WTC11 (cell line): ENCODE measurements at regions not wholly inside any gene's neighbourhood (a gene's known extent, or its start where the extent isn't known, plus 50 kb on each side); places are given as distances from the start of the nearest gene placed in this dataset.

ENCODE experiments used
- ATAC-seq: fragments of 200-7000 bp; cut with Tn5 transposase; 2 replicates; pipeline ENCODE4 v1.10.0; 2021; ENCODE audit warnings: mild to moderate bottlenecking, moderate library complexity
- CTCF ChIA-PET: fragments of 300-600 bp; sonication (Branson Sonifier 250); formaldehyde crosslinking; loops from one replicate; lab custom pipeline; 2021; ENCODE audit warnings: antibody characterized with exemption; lab: Charles Lee
- POLR2A ChIA-PET: fragments of 350-600 bp; sonication (Branson Sonifier 250); formaldehyde crosslinking; loops from one replicate; lab custom pipeline; 2021; ENCODE audit warnings: antibody characterized with exemption; lab: Charles Lee
- DNase-seq: peaks from one replicate; pipeline ENCODE4 v3.0.0; 2021; ENCODE audit warnings: low spot score
- H3K27ac Mint-ChIP-seq: 2 replicates; pipeline ENCODE4 v1.8.0; 2021; ENCODE audit warnings: mixed read lengths
- H3K27me3 Mint-ChIP-seq: 2 replicates; pipeline ENCODE4 v1.8.0; 2021; ENCODE audit warnings: low read depth, mild to moderate bottlenecking, moderate library complexity, mixed read lengths
- H3K36me3 Mint-ChIP-seq: 2 replicates; pipeline ENCODE4 v1.8.0; 2021; ENCODE audit warnings: mixed read lengths
- H3K4me1 Mint-ChIP-seq: 2 replicates; pipeline ENCODE4 v1.8.0; 2022; ENCODE audit warnings: mixed read lengths
- H3K4me3 Mint-ChIP-seq: 2 replicates; pipeline ENCODE4 v1.8.0; 2021; ENCODE audit warnings: mild to moderate bottlenecking, moderate library complexity, mixed read lengths
- H3K9me3 Mint-ChIP-seq: 2 replicates; pipeline ENCODE4 v1.8.0; 2021; ENCODE audit warnings: mixed read lengths
- ATF2 ChIP-seq: sonication (generic); formaldehyde crosslinking; IDR thresholded peaks from 2 replicates; pipeline ENCODE4 v1.8.1; 2022; ENCODE audit warnings: low read depth, missing genetic modification reagents, borderline replicate concordance
- EMX1 ChIP-seq: fragments of 250-450 bp; sonication (Bioruptor Pico); IDR thresholded peaks from 2 replicates; pipeline ENCODE4 v1.8.0; 2021; ENCODE audit warnings: mild to moderate bottlenecking
- ETV6 ChIP-seq: sonication (generic); formaldehyde crosslinking; IDR thresholded peaks from 2 replicates; pipeline ENCODE4 v1.8.1; 2022; ENCODE audit warnings: mild to moderate bottlenecking, missing genetic modification reagents
- FOXK1 ChIP-seq: sonication (generic); formaldehyde crosslinking; IDR thresholded peaks from 2 replicates; pipeline ENCODE4 v1.8.0; 2022; ENCODE audit warnings: mild to moderate bottlenecking, moderate library complexity, missing genetic modification reagents
- IRF1 ChIP-seq: sonication (generic); formaldehyde crosslinking; IDR thresholded peaks from 2 replicates; pipeline ENCODE4 v1.8.0; 2023; ENCODE audit warnings: missing genetic modification reagents
- JUN ChIP-seq: sonication (generic); formaldehyde crosslinking; IDR thresholded peaks from 2 replicates; pipeline ENCODE4 v1.8.0; 2023; ENCODE audit warnings: mild to moderate bottlenecking, missing genetic modification reagents
- NFYB ChIP-seq: sonication (generic); formaldehyde crosslinking; conservative IDR thresholded peaks from 2 replicates; pipeline ENCODE4 v1.8.0; 2022; ENCODE audit warnings: low read depth, missing genetic modification reagents
- NR1H2 ChIP-seq: sonication (generic); formaldehyde crosslinking; IDR thresholded peaks from 2 replicates; pipeline ENCODE4 v1.9.0; 2021; ENCODE audit warnings: mild to moderate bottlenecking, moderate library complexity, missing genetic modification reagents
- NR3C1 ChIP-seq: sonication (generic); formaldehyde crosslinking; conservative IDR thresholded peaks from 2 replicates; pipeline ENCODE4 v1.8.1; 2023; ENCODE audit warnings: low read depth, mild to moderate bottlenecking, missing genetic modification reagents
- PREB ChIP-seq: sonication (generic); formaldehyde crosslinking; IDR thresholded peaks from 2 replicates; pipeline ENCODE4 v1.8.1; 2022; ENCODE audit warnings: mild to moderate bottlenecking, missing genetic modification reagents, moderate library complexity, borderline replicate concordance
- SMAD3 ChIP-seq: sonication (generic); formaldehyde crosslinking; IDR thresholded peaks from 2 replicates; pipeline ENCODE4 v1.8.0; 2022; ENCODE audit warnings: missing genetic modification reagents, mild to moderate bottlenecking, borderline replicate concordance
- SOX15 ChIP-seq: fragments of 250-450 bp; sonication (Bioruptor Pico); IDR thresholded peaks from 2 replicates; pipeline ENCODE4 v1.9.0; 2021; ENCODE audit warnings: mild to moderate bottlenecking
- USF1 ChIP-seq: sonication (generic); formaldehyde crosslinking; IDR thresholded peaks from 2 replicates; pipeline ENCODE4 v1.8.0; 2022; ENCODE audit warnings: mild to moderate bottlenecking, missing genetic modification reagents
- ZBTB21 ChIP-seq: sonication (generic); formaldehyde crosslinking; IDR thresholded peaks from 2 replicates; pipeline ENCODE4 v1.8.1; 2023; ENCODE audit warnings: mild to moderate bottlenecking, missing genetic modification reagents, borderline replicate concordance
- ZNF121 ChIP-seq: sonication (generic); formaldehyde crosslinking; IDR thresholded peaks from 2 replicates; pipeline ENCODE4 v1.8.0; 2023; ENCODE audit warnings: missing genetic modification reagents
- ZNF425 ChIP-seq: fragments of 250-450 bp; sonication (Bioruptor Pico); conservative IDR thresholded peaks from 2 replicates; pipeline ENCODE4 v1.9.0; 2021; ENCODE audit warnings: mild to moderate bottlenecking
- ZNF512 ChIP-seq: sonication (generic); formaldehyde crosslinking; IDR thresholded peaks from 2 replicates; pipeline ENCODE4 v1.8.1; 2022; ENCODE audit warnings: missing genetic modification reagents, borderline replicate concordance
- ZNF532 ChIP-seq: fragments of 250-450 bp; sonication (Bioruptor Pico); IDR thresholded peaks from 2 replicates; pipeline ENCODE4 v1.9.0; 2021; ENCODE audit warnings: mild to moderate bottlenecking, borderline replicate concordance

- CTCF ChIA-PET = no interaction called here
- H3K4me1 Mint-ChIP-seq = no peaks in the 10 kb centered on the region
- H3K27ac Mint-ChIP-seq = no peak overlapping the region
- H3K27me3 Mint-ChIP-seq = no peaks in the 10 kb centered on the region
- POLR2A ChIA-PET = no interaction called here
- TF ChIP-seq JUN (CRISPR knock-in tag) (no peak), ZNF425 (CRISPR knock-in tag) (no peak), NFYB (no peak), NR3C1 (CRISPR knock-in tag) (no peak), IRF1 (CRISPR knock-in tag) (no peak), SMAD3 (CRISPR knock-in tag) (no peak), PREB (CRISPR knock-in tag) (no peak), EMX1 (CRISPR knock-in tag) (no peak), ZNF532 (no peak), ZBTB21 (CRISPR knock-in tag) (no peak), ETV6 (CRISPR knock-in tag) (no peak), ZNF121 (no peak), SOX15 (no peak)
- TF ChIP-seq, all 79 proteins: peak for 0
- DNase-seq (no peak), ATAC-seq (no peak)
- Mint-ChIP-seq H3K9me3 (no peaks in the 10 kb centered on the region), H3K36me3 (no peaks in the 10 kb centered on the region), H3K4me3 (no peak overlapping the region)
Measured at GRCh38 chr7:119562839-119563238, 710.1 kb upstream of the KCND2 start.

GRCh38 chr7:119571666-119572065 is 701.3 kb upstream of the KCND2 start:
- TF ChIP-seq NR1H2 (CRISPR knock-in tag) (no peak), FOXK1 (CRISPR knock-in tag) (no peak), USF1 (CRISPR knock-in tag) (no peak), ZNF512 (CRISPR knock-in tag) (no peak), SOX15 (no peak), ATF2 (CRISPR knock-in tag) (no peak), JUN (CRISPR knock-in tag) (no peak)
- no peaks in the 10 kb centered on the region for H3K27me3 Mint-ChIP-seq
- no peak for ATAC-seq

More at GRCh38 chr7:119571666-119572065, 701.3 kb upstream of the KCND2 start:
- no peaks in the 10 kb centered on the region for H3K9me3 Mint-ChIP-seq
- no peak overlapping the region for H3K27ac Mint-ChIP-seq
- DNase-seq = no peak
- H3K36me3 Mint-ChIP-seq = no peaks in the 10 kb centered on the region
- CTCF ChIA-PET = interaction anchor here (1.1 kb wide), 1 partner anchor 90 kb away, joined by 4 read pairs; no protein-coding TSS in a partner anchor
- H3K4me1 Mint-ChIP-seq = 0 out of 2 replicates have a peak, but pooled peaks cover 6% of the 10 kb centered on the region
- POLR2A ChIA-PET = no interaction called here
- H3K4me3 Mint-ChIP-seq = no peak overlapping the region
